ENCODE measurements at regions not wholly inside any gene's neighbourhood (a gene's known extent, or its start where the extent isn't known, plus 50 kb on each side); places are given as distances from the start of the nearest gene placed in this dataset.
"Not testable (repeated sequence)": the region's sequence is repeated elsewhere in the genome, so short reads cannot be mapped to it uniquely, and the experiment has no call there.

- DNase-seq = no peak
These were observed 591.9 kb downstream of the EPM2A start for GRCh38 chr6:145143379-145143778.

DNA sequence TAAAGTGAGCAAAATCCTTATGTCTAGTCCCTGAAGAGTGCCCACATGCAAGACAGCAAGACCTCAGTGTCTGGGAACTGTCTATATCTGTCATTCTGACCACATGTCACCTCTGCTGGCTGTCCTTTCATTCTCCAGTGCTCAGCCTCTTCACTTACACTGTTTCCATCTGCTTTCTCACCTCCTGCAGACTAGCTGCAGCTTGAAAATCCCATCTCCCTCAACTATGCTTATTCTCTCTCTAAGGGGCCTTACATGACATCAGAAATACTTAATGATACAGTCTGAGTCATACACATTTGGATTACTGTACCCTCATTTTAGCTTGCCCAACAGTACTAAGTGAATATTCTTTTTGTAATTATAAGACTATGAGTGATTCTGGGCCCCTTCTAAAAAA lies 587.8 kb downstream of the EPM2A start:
- DNase-seq = no peak

- no peak for DNase-seq
These were observed 587.2 kb downstream of the EPM2A start for GRCh38 chr6:145147981-145148749.

DNA sequence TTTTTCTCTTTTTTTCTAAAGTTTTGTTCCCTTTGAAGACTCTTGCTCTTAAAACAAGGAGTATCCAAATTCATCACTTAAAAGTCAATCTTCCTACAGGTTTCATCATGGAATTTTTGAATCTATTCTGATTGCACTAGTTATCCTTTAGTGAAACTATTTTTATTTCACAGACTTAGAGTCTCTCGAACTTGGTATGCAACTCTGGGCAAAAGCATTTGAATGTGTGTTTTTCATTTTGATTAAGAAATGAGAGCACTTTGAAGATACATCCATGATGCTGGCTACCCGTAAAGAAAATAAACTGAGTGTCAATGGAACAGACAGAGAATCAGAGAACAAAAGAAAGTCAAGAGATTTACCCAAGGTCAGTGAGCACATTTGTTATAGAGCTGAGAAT lies 586.5 kb downstream of the EPM2A start:
- DNase-seq = no peak

DNA sequence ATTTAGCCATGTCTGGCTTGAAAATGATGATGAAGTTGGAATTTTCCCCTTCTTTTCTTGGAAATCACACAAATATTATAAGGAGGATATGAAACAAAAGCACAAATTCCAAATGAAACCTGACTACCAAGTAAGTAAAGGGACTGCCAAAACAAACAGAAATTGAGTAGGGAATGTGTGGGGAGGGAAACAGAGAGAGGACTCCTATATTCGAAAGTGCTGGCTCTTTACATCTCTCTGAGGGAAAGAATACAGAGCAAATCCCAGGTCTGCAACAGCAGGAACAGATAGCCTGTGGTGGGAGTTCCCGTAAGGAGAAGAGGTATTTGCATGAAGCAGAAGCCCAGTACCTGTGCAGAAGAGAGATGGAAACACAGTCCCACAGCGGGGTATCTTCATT lies 583.7 kb downstream of the EPM2A start:
- DNase-seq = no peak

DNA sequence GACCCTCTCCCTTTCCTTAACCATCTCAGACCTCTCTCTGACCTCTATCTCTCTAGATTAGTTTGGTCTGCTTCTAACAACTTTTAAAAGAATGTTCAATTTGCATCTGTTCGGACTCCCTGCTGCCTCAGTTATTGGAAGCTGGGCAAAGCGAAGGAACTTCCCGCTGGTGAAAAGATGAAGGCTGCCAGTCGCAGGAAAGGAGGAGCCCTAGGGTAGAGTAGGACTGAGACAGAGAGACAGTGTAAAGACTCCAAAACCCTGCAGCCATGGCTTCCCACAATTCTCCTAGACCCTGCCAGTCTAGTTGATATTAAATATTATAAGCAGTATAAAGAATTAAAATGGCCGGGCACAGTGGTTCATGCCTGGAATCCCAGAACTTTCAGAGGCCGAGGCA lies 581.8 kb downstream of the EPM2A start:
- no peak for DNase-seq

DNA sequence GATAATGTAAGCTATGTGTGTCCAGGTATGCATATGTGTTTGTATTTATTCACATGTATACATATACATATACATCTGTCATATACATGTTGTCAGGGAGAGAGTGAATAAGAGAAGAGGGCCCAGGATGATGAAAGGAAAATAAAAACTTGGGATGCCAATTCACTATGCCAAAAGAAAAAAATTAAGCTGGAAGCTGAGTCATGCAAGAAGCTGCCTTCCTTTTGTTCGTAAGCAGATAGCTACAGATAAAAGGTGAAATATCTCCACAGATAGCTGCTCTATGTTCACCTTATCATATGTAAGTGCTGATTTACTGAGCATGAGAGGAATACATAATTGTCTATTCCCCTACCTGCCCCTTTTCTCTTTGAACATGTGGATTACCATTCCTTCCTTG lies 579.9 kb downstream of the EPM2A start:
- no peak for DNase-seq

DNA sequence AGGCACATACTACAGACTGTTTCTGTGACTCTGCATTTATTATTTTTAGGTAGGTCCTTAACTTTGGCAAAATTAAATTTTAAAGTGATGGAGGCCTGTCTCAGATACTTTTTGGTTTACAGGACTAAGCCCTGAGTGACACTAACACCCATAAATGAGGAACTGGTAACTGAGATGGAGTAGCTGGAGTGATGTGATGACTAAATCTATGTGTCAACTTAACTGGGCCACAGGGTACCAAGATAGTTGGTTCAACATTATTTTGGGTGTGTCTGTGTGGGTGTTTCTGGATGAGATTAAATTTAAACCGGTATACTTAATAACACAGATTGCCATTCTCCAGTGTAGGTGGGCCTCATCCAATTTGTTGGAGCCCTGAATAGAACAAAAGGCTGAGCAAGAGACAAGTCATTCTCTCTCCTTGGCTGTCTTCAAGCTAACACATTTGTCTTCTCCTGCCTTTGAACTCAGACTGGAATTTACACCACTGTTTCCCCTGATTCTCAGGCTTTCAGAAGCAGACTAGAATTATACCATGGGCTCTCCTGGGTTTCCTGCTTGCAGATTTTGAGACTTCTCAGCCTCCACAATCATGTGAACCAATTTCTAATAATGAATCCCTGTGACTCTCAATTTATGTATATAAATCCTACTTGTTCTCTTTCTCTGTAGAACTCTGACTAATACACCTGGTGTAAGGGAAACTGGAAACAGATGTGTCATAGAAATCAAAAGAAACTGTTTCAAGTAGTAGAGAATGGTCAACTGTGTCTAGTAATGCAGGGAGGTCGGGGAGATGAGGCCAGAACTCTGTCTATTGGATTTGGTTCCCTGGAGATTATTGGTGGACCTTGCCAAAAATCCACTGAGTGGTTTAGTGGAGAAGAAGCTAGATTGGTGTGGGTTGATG lies 579.2 kb downstream of the EPM2A start:
- DNase-seq = no peak

DNA sequence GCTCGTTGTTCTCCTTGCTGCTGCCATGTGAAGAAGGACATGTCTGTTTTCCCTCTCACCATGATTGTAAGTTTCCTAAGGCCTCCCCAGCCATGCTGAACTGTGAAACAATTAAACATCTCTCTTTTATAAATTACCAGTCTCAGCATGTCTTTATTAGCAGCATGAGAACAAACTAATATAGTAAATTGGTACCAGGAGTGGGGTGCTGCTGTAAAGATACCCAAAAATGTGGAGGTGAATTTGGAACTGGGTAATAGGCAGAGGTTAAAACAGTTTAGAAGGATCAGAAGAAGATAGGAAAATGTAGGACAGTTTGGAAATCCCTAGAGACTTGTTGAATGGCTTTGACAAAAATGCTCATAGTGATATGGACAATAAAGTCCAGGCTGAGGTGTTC lies 576.7 kb downstream of the EPM2A start:
- DNase-seq = not testable (repeated sequence)

DNA sequence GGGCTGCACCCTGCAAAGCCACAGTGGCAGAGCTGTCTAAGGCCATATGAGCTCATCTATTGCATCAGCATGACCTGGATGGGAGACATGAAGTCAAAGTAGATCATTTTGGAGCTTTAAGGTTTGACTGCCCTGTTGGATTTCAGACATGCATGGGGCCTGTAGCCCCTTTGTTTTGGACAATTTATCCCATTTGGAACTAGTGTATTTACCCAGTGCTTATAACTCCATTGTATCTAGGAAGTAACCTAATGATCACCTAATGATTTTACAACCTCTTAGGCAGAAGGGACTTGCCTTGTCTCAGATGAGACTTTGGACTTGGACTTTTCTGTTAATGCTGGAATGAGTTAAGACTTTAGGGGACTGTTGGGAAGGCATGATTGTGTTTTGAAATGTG lies 575.4 kb downstream of the EPM2A start:
- no peak for DNase-seq

- no peak for DNase-seq
These were observed 573.8 kb downstream of the EPM2A start for GRCh38 chr6:145161501-145161900.

DNA sequence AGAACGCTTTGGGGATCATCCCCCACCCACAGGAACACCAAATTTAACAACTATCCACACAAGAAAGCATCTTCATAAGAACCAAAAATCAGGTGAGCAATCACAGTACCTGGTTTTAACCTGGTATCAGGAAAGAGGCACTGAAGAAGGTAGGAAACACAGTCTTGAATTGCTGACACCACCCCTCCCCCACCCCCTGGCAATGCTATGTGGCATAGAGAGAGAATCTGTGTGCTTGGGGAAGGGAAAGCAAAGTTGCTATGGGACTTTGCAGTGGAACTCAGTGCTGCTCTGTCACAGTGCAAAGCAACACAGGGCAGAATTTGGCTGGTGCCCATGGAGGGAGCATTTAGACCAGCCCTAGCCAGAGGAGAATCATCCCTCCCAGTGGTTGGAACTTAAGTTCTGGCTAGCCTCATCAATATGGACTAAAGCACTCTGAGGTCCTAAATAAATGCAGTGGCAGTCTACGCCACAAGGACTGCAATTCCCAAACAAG lies 565.5 kb downstream of the EPM2A start:
- no peak for DNase-seq

GRCh38 chr6:145175470-145175869 lies 559.9 kb downstream of the EPM2A start:
- DNase-seq = no peak

DNA sequence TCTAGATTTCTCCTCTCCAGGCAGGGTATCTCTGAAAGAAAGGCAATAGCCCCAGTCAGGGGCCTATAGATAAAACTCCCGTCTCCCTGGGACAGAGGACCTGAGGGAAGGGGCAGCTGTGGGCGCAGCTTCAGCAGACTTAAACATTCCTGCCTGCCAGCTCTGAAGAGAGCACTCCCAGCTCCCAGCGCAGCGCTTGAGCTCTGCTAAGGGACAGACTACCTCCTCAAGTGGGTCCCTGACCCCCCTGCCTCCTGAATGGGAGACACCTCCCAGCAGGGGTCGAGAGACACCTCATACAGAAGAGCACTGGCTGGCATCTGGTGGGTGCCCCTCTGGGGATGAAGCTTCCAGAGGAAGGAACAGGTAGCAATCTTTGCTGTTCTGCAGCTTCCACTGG lies 556.9 kb downstream of the EPM2A start:
- DNase-seq = no peak

- DNase-seq = no peak
These were observed 547.7 kb downstream of the EPM2A start for GRCh38 chr6:145187491-145188206.

- no peak for DNase-seq
These were observed 545.5 kb downstream of the EPM2A start for GRCh38 chr6:145189836-145190235.

DNA sequence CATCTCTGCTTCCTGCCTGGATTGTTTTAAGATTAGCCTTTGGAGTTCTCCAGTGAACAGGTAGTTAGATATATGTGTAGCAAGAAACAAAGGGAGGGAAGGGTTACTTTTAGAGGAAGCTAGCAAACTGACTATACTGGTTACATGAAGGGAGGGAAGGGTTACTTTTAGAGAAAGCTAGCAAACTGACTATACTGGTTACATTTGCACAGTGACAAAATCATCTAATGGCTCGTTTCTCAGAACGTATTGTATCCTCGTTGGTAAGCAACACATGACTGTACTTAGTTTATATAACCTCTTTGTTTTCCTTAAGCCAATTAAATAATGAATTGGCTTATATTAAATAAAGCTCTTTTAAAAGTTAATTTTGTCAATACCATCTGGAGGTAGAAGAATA lies 540.9 kb downstream of the EPM2A start:
- no peak for DNase-seq

DNA sequence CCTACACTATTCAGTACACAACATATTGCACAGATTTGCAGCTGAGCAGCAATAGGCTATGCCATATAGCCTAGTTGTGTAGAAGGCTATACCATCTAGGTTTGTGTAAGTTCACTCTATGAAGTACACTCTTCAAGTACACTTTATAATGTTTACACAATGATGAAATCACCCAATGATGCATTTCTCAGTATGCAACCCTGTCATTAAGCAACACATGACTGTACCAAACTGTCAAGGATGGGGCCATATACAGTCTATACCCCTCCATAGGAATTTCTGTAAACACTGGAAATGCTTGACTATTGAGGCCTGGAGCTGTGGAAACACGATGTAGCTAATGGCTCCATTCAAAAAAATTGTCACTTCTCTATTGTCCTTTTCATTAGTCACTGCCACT lies 535.4 kb downstream of the EPM2A start:
- no peak for DNase-seq

DNA sequence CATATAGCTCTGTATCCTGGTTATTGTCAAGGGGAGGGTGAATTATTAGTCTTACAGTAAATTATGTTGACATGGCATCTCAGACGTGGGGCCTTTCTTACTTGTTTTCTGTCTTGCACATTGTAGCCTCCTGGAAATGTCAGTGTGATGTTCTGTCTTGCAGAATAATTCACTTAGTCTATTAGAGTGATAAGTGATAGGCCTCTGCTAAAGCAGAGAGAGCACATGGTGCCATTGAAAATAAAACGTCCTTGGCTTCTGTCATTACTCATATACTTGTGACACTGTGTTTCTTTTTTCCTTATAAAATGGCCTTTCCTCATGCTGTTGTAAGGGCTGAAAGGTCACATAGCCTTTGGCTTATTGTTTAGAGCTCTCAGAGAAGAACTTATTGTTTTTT lies 531.0 kb downstream of the EPM2A start:
- DNase-seq = no peak

DNA sequence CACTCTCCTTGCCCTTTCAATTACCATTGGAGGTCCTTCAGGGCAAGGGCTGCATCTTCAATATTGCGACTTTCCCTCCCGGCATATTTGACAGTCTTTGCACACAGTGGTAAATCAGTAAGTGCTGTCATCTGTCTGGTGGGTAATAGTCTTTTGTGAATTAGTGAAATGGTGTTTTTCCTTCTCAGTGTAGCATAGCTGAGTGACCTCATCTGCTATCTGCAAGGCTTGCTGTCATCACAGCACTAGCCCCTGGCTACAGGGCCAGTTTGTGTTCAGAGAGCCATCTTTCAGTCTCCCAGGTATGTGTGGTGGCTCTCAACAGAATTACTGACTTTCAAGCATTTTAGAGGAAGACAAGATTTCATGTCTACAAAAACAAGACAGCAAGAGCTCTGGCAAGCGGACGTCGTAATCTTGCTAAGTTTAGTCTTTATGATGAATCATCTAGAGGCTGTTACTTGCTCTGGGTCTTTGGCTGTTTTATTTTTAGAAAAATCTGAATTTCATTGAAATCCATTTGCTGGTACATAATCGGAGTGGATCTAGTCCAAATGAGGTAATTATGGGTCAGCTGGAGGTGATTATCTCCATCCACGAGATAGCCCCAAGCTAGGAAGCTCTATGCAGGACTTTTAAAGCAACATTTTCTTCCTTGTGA lies 528.9 kb downstream of the EPM2A start:
- no peak for DNase-seq

DNA sequence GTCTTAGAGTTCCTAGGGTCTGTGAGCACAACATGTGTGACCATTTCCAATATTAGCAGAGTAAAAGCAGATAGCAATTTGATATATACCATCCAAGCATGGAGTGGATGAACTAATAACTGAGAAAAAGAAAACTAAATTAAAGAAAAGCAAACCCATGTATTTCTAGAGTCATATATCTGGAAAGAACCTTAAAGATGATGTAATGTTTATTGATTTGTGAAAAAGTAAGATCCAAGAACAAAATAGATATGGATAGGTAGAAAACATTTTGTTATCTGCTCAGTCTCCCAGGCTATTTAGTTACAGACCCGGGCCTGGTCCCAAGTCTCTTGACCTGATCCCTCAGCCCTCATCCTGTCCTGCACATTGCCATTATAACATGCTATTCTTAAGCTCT lies 526.8 kb downstream of the EPM2A start:
- DNase-seq = no peak

DNA sequence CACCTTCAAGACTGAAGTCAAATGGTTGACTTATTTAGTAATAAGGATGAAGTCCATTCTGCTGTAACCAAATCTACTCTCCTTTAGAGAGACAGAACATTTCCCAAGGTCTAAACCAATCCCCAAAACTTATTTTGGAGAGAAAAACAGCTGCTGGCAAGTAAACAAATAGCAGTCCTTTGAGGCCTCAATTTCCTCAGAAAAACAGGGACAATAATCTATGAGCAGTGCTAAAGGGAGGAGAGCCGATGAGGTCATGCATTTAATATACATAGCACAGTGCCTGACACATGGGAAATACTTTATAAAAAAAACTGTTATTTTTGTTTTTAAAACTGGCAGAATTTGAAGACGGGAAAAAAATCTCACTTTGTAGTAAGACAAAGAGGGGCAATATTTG lies 526.0 kb downstream of the EPM2A start:
- no peak for DNase-seq

DNA sequence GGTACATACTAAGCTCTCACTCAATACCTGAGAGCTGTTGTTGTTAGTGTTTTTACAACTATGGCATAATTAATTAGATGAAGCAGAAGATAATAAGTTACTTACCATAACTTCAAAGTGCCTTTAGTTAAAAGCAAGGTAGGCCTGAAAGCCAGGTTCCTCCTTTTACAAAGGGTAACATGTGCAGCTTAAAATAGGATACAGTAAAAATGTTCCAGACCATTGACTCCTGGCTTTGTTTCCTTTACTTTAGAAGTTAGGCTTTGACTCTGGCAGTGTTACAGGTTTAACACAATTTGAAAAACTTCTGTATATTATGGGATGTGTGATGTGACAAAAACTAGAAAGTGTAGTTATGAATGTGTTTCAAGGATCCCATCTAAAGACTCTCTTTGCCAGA lies 522.5 kb downstream of the EPM2A start:
- no peak for DNase-seq

Measured in activated gamma-delta T cell treated with Interleukin-2 at 50 U/mL for 16 hours (primary cell).